HuH-7.5 (cell line): ENCODE measurements at regions not wholly inside any gene's neighbourhood (a gene's known extent, or its start where the extent isn't known, plus 50 kb on each side); places are given as distances from the start of the nearest gene placed in this dataset.

Source experiments
- DNase-seq: peaks from one replicate; pipeline ENCODE4 v3.0.0; 2011; ENCODE audit warnings: low spot score

DNA sequence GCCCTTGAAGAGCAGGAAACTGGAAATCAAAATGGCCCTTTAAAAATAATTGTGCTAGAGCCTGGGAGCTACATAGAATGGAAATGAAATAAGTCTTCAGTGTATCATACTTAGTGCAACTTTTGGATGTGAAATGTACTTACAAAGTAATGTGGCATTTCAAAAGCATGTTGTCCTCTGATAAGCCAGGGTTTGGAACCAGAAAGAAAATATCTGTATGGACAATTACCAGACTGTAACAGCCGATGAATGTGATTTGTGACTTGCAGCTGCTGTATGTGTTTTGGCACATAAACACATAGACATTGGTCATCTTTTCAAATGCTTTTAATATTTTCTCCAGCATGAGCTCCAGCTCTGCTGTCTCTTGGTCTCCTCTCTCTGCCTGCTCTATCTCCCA is 546.4 kb downstream of the OMA1 start:
- no peak for DNase-seq

DNA sequence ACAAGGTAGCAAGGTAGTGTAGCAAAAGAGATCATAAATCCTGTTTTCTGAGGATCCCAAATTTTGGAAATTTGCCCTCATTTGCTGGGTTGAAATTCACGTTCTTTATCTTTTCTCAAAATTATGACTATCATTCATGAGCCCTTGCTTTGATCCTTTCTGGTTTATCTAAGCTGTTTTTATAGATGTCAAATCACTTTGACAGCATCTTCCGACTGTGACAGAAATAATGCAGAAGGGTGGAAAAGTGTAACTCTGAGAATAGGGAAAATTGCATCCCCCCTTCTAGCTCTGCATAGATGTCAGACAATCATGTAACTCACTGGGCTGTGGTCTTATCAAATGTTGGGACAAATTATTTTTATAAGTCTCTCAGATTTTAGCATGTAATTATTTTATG is 550.1 kb downstream of the OMA1 start:
- DNase-seq, result no peak

DNA sequence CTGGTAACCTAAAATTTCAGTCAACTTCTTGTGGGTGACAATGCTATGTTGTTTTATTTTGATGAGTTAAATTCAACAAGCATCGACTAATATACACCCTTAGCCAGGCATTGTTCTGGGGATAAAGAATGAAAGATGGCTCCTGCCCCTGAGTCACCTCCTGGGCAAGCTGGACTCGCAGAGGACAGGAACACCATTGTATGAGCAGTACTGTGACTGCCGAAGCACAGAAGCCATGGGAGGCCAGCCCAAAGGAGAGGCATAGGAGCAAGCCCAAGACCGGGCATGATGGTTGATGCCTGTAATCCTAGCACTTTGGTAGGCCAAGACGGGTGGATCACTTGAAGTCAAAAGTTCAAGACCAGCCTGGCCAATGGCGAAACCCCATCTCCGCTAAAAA is 555.2 kb downstream of the OMA1 start:
- no peak for DNase-seq

DNA sequence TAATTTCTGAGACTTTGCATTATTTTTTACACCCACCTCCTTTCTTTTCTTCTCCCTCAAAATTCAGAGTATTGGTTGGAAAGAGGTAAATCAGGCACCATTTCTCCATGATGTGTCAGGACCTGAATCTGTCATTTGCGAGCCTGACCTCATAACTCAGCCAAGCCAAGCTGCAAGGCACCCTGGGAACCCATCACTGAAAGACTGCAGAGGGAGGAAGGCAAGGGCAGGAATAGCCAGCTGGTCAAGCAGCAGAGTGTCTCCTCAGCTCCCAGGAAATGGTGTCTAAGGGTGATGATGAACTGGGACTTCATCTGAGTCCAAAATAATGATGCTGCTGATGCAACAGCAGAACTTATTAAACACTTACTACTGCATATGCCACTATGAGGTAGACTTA is 556.6 kb downstream of the OMA1 start:
- DNase-seq, result no peak

DNA sequence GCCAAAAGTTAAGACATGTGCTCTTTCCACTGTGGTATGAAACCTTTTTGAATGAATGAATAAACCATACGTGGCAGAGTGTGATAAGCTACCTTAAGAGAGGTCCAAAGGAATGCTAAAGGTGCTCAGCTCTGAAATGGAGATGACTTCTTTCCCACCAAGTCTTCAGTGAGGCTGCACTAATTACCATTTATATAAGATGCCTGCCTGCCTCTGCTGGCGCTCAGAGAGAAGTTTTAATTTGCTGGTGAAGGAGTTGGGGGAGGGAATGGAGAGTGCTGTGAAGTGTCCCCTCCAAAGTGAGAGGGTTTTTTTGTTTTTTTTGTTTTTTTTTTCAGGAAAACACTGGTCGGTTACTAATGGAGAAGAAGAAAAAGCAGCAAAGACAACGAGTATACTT is 559.0 kb downstream of the OMA1 start:
- no peak for DNase-seq

DNA sequence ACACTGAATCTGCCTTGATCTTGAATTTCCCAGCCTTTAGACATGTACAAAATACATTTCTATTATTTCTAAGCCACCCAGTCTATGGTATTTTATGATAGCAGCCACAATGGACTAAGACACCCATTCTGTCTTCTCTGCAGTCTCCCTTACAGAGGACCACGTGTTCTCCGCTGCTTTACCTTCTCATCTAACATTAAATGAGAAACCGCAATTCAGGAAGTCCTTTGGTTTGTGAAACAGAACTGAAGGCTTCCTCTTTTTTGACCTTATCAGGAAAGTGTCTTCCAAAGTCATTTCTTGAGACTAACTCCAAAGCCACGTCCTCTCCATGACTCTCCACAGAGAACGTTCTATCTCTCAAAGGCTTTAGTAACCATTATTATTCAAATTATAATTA is 560.1 kb downstream of the OMA1 start:
- no peak for DNase-seq

DNA sequence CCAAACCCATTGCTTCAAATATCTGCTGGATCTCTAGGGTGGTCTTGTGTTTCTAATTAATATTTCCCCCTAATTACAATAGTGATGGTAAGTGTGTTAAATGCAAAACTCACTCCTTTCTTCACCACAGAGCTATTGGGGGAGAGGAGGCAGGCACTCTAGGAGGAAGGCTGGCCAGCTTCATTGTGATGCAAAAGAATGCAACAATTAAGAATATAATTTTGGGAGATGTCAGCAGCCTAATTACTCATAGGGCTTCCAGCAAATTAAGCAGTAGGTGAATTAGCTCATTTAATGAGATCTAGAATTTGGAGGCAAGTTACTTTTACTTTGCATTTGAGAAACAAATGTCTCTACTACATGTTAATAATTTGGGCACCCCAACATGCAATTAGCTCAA is 560.4 kb upstream of the DAB1 start:
- DNase-seq, result no peak

DNA sequence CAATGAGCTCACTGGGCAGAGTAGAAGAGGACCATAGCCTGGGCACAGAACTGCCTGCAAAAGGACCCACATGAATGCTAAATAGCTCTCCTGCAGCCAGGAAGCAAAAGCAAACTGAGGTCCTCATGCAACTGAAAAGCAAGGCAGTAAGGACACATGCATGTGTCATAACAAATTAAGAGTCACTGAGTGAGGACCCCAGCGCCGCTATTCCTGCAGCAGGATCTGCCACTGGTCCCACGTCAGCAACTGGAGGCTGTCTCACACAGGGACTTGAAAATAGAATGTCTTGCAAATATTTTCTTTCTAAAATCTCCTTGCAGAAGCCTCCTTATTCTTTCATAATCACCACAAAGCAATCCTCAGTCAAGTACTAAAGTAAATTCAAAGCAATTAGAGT is 559.6 kb upstream of the DAB1 start:
- DNase-seq, result no peak

DNA sequence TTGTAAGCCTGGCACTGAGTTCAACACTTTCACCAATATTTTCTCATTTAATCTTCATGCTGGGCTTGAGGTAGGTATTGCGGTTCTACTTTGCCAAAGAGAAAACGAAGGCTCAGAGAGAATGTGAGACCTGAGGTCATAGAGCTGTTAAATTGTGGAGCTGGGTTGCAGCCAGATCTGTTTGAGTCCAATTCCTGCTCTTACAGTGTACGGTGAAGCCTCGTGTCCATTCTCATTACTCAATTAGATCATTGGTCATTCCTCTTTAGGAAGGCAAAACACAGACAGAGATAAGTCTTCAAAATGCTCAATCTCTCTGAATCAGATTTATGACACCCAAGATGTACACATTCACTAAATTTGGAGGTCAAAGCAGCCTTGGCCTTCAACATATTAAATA is 559.0 kb upstream of the DAB1 start:
- no peak for DNase-seq

DNA sequence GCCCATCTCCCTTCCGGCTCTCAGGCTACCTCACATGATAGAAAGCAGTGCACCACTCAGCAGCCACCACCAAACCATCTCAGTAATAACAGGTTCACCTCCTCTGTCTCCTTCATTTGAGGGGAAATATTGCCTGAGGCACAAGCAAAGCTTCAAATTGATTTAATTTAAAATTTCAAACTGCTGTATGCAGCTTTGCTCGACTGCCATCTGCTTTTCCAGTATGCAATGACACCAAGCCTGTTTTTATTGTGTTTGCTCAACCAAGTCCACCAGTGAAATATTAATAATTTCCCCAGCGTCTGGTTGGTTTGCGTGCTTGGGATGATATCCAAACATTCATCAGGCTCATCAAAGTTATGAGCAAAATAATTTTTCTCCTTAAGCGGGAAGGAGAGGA is 552.4 kb upstream of the DAB1 start:
- no peak for DNase-seq

DNA sequence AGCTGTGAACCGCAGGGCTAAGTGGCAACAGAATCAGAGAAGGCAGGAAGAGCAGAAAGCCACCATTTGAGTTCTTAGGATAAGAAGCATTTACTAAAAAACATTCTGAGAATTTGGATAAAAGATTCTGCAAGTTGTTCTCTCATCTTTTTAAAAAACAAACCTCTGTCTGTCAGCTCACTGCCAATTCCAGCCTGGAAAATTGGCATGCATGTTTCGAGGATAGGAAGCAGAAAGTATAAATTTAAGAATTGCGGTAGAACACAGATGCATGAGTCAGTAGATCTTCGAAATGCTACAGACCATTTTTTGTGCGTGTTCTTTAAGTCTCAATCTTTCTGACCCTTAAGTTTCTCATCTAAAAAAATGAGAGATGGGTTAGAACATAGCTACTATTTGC is 544.5 kb upstream of the DAB1 start:
- no peak for DNase-seq

DNA sequence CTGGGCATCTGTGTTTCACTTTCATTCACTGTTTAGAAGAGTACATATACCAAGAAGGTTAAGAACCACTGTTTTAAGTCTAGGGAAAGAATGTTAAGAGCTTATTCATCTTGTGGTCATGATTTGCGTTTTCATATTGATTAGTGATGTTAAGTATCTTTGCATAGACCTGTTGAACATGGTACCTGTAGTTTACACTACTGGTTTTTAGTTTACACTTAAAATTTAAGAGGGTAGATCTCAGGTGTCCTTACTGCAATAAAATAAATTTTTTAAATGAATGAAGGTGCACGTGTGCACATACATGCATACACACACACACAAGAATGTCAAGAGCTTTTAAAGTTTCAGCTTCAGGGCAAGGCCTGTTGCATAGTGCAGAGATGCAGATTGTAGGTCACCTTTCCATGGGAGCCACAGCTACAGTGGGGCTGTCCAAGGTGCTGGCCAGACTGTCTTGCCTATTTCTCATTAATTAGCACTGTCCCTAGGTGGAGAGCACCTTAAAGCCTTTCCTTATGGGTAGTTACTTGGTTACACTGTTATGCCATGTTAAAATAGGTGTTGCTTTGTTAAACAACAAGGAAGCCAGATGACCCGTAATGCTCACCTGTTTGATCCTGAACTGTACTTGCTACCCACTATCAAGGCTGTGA is 543.0 kb upstream of the DAB1 start:
- DNase-seq, result no peak

DNA sequence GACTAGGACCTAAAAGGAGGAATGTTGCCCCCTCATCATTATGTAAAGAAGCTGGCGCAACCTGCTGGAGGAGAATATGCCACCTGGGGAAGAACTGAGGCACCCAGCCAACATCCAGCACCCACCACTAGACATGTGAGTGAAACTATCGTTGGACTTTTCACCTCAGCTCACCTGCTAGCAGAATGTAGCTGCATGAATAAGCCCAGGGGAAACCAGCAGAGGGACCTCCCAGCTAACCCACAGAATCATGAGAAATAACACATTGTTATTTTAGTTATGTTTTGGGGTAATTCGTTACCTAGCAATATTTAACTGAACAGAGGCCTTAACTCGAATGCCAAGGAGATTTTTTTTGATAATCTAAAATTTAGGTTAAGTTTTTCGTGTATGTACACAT is 542.5 kb upstream of the DAB1 start:
- no peak for DNase-seq

DNA sequence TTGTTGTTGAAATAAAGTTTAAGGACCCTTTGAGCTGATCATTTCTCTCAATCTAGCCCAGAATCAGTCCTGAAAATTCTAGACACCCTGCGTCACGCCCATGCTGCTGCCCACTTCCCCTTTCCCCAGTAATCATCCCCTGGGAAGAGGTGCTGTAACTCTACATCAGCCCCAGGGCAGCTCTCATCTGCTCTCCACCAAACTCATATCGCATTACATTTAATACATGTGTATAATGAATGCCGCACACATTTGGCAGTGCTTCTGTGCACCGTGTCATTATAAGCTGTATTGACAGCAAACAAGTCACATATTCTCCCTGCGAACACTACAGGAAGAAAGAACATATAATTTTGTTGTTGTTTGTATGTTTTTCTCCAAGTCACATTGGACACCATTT is 539.7 kb upstream of the DAB1 start:
- no peak for DNase-seq

DNA sequence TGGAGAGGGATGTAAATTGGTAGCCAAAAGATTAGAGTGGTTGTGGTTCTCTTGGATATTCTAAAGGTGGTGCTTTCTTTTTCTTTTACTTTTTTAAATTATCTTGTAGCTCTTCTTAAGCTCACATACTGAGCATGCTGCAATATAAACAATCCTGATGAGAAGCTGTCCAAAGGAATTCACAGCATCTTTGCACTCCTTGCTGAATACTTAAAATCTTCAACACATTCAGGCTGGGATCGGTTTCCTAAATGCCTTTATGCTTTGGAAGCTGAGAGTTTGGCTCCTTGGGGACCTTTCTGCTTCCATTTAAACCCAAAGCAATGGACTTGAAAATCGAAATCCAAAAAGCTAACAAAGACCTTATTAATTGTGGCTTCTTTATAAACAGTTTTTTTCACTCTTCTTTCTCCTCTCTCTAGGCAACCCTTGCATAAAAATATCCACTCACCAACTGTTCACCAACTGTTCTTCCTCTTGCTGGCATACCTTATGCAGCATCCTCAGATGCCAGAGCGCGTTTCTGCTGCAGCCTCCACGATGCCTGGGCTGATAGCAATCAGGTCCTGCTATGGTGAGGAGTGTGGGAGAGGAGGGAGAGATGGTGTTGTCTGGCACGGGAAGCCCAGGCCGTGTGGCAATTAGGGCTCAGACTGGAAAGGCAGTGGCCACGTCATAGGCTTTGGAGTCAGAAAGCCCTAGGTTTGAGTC is 535.8 kb upstream of the DAB1 start:
- DNase-seq, result no peak

DNA sequence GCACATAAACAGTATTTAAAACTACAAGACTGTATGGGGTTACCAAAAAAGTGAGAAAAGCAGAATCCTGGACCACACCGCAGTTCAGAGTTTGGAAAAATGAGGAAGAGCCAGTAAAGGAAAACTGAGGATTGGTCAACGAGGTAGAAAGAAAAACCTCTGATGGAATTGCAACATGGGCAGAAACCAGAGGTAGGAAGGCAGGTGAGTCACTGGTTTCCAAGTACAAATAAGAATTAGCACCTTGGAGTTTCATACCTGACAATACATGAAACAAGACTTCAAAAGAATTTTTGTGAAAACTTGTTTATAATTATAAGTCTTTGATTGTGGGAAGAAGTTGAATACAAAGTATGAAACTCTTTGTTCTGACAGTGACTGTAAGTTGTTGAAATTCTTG is 533.7 kb upstream of the DAB1 start:
- DNase-seq, result no peak

DNA sequence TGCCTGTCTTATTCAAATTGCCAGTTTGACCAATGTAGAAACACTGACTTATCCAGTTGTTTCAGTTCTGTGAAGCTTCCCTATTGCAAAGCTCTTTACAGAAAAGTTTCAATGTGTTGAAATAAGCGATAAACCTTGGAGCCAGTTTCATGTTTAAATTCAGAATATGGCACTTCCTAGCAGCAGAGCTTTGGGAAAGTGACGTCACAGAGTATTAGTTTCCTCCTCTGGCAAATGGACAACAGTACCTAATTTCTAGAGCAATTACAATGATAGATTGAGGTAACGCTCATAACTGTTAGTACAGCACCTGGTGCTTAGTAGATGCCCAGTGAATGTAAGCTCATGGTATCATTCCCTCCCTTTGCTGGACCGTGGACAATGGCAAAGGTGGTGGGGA is 527.5 kb upstream of the DAB1 start:
- no peak for DNase-seq

DNA sequence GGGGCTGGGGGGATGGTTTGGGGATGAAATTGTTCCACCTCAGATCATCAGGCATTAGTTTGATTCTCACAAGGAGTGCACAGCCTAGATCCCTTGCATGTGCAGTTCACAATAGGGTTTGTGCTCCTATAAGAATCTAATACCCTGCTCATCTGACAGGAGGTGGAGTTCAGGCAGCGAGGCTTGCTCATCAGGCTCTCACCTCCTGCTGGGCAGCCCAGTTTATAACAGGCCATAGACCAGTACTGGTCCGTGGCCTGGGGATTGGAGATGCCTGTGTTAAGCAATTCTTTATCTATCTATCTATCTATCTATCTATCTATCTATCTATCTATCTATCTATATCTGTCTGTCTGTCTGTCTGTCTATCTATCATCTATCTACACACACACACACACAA is 525.3 kb upstream of the DAB1 start:
- DNase-seq, result no peak

DNA sequence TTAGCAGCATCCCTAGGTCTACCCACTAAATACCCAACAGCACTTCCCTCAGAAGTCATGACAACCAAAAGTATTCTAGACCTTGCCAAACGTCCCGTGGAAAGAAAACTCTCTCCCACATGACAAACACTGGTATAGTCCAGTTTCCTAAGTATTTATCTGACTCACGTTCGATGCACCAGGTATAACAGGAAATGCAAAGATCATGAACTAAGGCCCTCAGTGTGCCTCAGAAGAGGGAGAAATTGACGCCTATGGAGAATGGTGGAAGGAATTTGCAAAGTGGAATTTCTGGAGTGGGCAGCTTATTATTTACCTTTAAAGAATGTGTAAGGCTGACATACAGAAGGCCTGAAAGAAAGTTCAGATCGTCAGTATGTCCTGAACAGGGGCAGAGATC is 523.6 kb upstream of the DAB1 start:
- DNase-seq, result no peak

DNA sequence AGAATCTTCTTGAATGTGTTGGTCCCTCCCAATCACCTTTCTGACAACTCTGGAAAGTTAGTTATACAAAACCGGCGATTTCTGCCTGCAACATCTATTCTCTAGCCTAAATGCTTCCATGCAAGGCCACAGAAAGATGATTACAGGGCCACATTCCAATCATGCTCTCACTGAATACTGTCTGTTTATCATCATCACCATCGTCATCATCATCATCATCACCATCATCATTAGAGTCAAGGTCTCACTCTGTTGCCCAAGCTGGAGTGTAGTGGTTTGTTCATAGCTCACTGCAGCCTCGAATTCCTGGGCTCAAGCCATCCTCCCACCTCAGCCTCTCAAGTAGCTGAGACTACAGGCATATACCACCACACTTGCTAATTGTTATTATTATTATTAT is 521.2 kb upstream of the DAB1 start:
- DNase-seq, result no peak

DNA sequence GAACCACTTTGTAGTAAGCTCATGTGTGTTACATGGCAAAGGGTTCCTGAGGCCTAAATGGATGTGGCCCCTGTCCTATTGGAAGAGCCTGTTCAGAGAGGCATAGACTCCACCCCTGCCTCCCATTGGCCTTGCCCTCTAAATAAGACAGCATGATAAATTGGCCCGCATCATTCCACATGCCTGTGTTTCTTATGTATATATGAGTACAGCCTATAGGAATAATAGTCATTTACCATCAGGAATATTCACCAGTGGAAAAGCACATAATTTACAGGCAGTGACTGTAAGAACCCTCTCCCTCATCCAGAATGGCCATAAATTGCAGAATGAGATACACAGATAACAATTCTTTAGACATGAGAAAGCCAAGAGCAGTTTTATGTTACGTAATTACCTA is 519.5 kb upstream of the DAB1 start:
- no peak for DNase-seq

DNA sequence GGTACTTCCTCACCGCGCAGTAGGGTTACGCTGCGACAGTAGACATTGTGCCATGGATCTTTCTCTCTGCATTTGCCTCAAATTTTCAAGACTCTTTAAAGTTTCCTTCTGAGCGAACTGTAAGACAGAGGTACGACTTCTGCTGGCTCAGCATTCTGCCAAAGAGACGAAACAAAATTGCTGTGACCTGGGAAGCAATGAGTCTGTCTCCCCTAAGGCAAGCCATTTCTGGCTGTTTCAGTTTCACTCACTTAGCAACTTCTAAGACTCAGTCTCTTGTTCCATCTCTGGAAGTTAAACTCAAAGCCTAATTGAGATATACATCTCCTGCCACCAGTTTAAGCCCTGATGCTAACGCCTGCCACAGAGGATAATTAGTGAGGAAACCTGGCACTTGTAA is 510.9 kb upstream of the DAB1 start:
- no peak for DNase-seq

DNA sequence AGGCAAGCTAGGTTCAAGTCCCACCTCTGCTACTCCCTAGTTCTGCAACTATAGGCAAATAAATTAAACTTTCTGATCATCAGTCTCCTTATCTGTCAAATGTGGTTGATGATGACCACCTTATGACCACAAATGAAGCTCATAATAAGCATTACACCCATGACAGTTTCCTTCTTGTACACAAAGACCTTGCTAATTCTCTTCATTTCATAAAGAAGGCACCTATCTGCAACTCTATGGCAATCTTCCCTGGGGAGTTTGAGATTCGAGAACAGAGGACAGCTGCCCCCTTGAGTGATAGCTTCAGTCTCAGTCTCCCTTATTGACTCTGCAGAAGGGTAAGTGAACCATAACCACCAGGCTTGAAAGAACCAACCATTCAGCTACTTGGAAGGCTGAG is 503.1 kb upstream of the DAB1 start:
- no peak for DNase-seq

DNA sequence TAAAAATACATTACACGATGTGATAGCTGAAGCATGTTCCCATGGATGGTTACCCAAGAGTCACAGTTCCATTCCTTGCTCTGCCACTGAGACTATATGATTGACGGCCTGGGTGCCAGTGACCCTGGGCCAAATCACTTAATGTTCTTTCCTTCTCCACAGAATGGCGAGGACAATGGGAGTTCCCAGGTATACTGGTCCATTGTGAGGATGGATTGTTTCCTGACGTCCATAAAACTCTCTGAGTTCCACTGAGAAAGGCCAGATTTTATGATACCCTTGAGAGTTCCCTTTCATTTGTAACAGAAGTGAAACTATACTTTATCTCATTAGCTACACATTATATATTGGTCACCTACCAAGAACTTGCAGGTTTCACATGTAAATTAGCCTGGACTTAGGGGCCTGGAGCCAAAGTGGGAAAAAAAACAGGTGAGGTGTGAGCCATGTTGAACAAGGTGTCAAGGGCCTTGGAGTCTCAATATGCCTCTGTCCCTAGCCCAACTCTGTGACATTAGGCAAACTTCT is 502.2 kb upstream of the DAB1 start:
- no peak for DNase-seq
